ENCODE measurements at regions not wholly inside any gene's neighbourhood (a gene's known extent, or its start where the extent isn't known, plus 50 kb on each side); places are given as distances from the start of the nearest gene placed in this dataset.

DNA sequence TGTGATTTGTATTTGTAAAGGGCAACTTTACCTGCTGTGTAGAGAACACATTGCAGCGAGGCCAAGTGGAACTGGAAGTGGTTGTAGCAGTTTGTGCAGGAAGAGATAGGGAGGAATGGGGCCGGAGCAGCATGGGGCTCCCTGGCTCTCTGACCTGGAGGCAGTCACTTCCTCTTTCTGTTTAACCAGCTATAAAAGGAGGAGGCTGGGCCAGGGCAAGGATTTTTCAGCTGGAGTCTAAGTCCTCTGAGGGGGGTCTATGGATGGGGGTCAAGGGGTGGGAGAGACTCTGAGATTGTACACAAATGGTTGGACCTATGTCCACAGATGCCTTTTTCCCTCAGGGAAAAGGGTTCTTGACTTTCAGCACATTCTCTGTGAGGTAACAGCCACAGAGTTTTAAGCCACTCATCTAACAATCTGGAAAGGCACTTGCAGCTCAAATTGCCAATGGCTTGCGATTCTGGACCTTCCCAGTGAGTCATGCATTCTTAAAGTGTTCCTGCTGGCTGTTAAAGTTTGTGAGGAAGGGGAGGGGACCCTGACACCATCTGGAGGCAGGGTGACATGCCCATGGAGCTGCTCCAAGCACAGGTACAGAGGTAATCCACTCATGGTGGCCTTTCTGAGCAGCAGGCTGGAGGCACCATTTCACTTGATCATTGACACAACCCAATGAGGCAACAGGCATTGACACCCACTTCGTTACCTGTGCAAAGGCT lies 347.0 kb downstream of the CYRIA start (continued):
- TF ChIP-seq USF2 (IDR thresholded peaks at IDR 0.05; ENCODE audit: borderline replicate concordance, low read depth, low read length) (no peak), FOSL2 (IDR thresholded peaks at IDR 0.05; ENCODE audit: borderline replicate concordance, low read depth) (no peak), IRF3 (IDR thresholded peaks at IDR 0.05; ENCODE audit: low read depth, low read length) (no peak), FOXJ3 (CRISPR knock-in tag; IDR thresholded peaks at IDR 0.05) (no peak), EP300 (IDR thresholded peaks at IDR 0.05; ENCODE audit: borderline replicate concordance in 1 of 2, low read depth in 1 of 2, low read length in 1 of 2) (no peak), GABPA (IDR thresholded peaks at IDR 0.05; ENCODE audit: low read depth) (no peak), SMC3 (IDR thresholded peaks at IDR 0.05; ENCODE audit: low read depth, low read length) (no peak), MEF2A (IDR thresholded peaks at IDR 0.05; ENCODE audit: borderline replicate concordance, low read depth) (no peak), PBX3 (IDR thresholded peaks at IDR 0.05) (no peak), POLR2AphosphoS5 (IDR thresholded peaks at IDR 0.05; ENCODE audit: low read depth, low read length) (no peak), YY1 (IDR thresholded peaks at IDR 0.05; ENCODE audit: low read depth) (no peak)
- TF ChIP-seq, protein P1, sequence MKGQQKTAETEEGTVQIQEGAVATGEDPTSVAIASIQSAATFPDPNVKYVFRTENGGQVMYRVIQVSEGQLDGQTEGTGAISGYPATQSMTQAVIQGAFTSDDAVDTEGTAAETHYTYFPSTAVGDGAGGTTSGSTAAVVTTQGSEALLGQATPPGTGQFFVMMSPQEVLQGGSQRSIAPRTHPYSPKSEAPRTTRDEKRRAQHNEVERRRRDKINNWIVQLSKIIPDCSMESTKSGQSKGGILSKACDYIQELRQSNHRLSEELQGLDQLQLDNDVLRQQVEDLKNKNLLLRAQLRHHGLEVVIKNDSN (IDR thresholded peaks at IDR 0.05; ENCODE audit: borderline replicate concordance, low read depth): no peak

GRCh38 chr2:16318051-16318450 lies 347.6 kb downstream of the CYRIA start:
- no peak overlapping the region for H3K4me2 ChIP-seq
- ChIA-PET CTCF (interaction anchor here (0.6 to 2.5 kb wide), 5 partner anchors 9 to 680 kb away, joined by 3 to 7 read pairs (median 3); no protein-coding TSS in a partner anchor), POLR2A (no interaction called here)
- no peaks in the 10 kb centered on the region for H4K20me1 ChIP-seq (ENCODE audit: insufficient read depth)
- DNase-seq: no peak
- no peaks in the 10 kb centered on the region for H3K36me3 ChIP-seq (replicated peaks in 1 of 2; ENCODE audit: control insufficient read depth in 1 of 2, insufficient read depth in 2 of 2, low read length in 1 of 2)
- WGBS (ENCODE audit: low lambda C conversion rate): 39% methylated on average over 4 of the region's 4 CpGs
- no peaks in the 10 kb centered on the region for H3K9me2 ChIP-seq
- H3K79me2 ChIP-seq (ENCODE audit: insufficient read depth): no peaks in the 10 kb centered on the region
- H3F3A ChIP-seq (replicated peaks; ENCODE audit: insufficient read depth): no peaks in the 10 kb centered on the region
- H3K27me3 ChIP-seq (ENCODE audit: insufficient read depth): no peaks in the 10 kb centered on the region
- no peak overlapping the region for H2AFZ ChIP-seq (ENCODE audit: low read depth)
- peaks cover 0 to 36% of the 10 kb centered on the region in 2 experiments; a peak in 2 of 4 replicates for H3K4me1 ChIP-seq (ENCODE audit: control insufficient read depth in 1 of 2, insufficient read depth in 2 of 2, low read depth in 1 of 2, low read length in 1 of 2)
- H3K27ac ChIP-seq (ENCODE audit: low read depth in 2 of 2, low read length in 1 of 2): no peak overlapping the region
- TF ChIP-seq RXRA (IDR thresholded peaks at IDR 0.05; ENCODE audit: borderline replicate concordance, low read depth) (no peak), RCOR1 (IDR thresholded peaks at IDR 0.05; ENCODE audit: low read length) (no peak), RAD21 (IDR thresholded peaks at IDR 0.05; ENCODE audit: low read length) (no peak)
- H3K9ac ChIP-seq: no peak overlapping the region
- no peaks in the 10 kb centered on the region; the same call in 1 of the 2 replicates for H3K9me3 ChIP-seq
- H3K4me3 ChIP-seq (ENCODE audit: low read depth in 2 of 2, low read length in 1 of 2): no peak overlapping the region
